Suprapubic skin (tissue), 4 donors: ENCODE measurements at regions not wholly inside any gene's neighbourhood (a gene's known extent, or its start where the extent isn't known, plus 50 kb on each side); places are given as distances from the start of the nearest gene placed in this dataset.
"Not testable (repeated sequence)": the region's sequence is repeated elsewhere in the genome, so short reads cannot be mapped to it uniquely, and the experiment has no call there.

Experiments
- EP300 ChIP-seq: sonication (generic); formaldehyde crosslinking; IDR thresholded peaks from one replicate; pipeline ENCODE4 v1.6.1; 2017; ENCODE audit warnings: antibody characterized with exemption
- POLR2A ChIP-seq, 2 donors: fragments of 450-650 bp; IDR thresholded peaks; one replicate each; pipeline ENCODE4 v1.6.1; 2017; ENCODE audit warnings: antibody characterized with exemption in 2 of 2, mild to moderate bottlenecking in 2 of 2, moderate library complexity in 2 of 2
- POLR2AphosphoS5 ChIP-seq, 3 donors: sonication (generic); formaldehyde crosslinking; IDR thresholded peaks; one replicate each; pipeline ENCODE4 v1.6.1; 2017; ENCODE audit warnings: antibody characterized with exemption in 3 of 3
- TF ChIP-seq, protein P1 (sequence below), 2 donors: fragments of 200-600 bp in 1 of 2; fragments of 450-650 bp in 1 of 2; sonication (generic) in 1 of 2; IDR thresholded peaks; one replicate each; pipeline ENCODE4 v1.5.1; 2016 to 2019; ENCODE audit warnings: antibody characterized with exemption in 2 of 2, mild to moderate bottlenecking in 1 of 2, moderate library complexity in 1 of 2

DNA sequence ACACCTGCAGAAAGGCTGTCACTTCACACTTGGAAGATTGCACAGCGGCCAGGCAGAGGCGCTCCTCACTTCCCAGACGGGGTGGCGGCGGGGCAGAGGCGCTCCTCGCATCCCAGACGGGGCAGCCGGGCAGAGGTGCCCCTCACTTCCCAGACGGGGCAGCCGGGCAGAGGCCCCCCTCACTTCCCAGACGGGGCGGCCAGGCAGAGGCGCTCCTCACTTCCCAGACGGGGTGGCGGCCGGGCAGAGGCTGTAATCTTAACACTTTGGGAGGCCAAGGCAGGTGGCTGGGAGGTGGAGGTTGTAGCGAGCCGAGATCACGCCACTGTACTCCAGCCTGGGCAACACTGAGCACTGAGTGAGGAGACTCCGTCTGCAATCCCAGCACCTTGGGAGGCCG lies 436.3 kb upstream of the ZP4 start:
- TF ChIP-seq, protein P1, sequence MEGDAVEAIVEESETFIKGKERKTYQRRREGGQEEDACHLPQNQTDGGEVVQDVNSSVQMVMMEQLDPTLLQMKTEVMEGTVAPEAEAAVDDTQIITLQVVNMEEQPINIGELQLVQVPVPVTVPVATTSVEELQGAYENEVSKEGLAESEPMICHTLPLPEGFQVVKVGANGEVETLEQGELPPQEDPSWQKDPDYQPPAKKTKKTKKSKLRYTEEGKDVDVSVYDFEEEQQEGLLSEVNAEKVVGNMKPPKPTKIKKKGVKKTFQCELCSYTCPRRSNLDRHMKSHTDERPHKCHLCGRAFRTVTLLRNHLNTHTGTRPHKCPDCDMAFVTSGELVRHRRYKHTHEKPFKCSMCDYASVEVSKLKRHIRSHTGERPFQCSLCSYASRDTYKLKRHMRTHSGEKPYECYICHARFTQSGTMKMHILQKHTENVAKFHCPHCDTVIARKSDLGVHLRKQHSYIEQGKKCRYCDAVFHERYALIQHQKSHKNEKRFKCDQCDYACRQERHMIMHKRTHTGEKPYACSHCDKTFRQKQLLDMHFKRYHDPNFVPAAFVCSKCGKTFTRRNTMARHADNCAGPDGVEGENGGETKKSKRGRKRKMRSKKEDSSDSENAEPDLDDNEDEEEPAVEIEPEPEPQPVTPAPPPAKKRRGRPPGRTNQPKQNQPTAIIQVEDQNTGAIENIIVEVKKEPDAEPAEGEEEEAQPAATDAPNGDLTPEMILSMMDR (IDR thresholded peaks at IDR 0.05), result not testable (repeated sequence)
- not testable (repeated sequence) for TF ChIP-seq POLR2AphosphoS5 (IDR thresholded peaks at IDR 0.05); POLR2A (IDR thresholded peaks at IDR 0.05); EP300
